Progenitor cell of endocrine pancreas (in vitro differentiated cells): ENCODE measurements at regions not wholly inside any gene's neighbourhood (a gene's known extent, or its start where the extent isn't known, plus 50 kb on each side); places are given as distances from the start of the nearest gene placed in this dataset.
"Not testable (repeated sequence)": the region's sequence is repeated elsewhere in the genome, so short reads cannot be mapped to it uniquely, and the experiment has no call there.

Source experiments
- DNase-seq: peaks from one replicate; pipeline ENCODE4 v3.0.0; 2021; ENCODE audit warnings: low spot score; ENCODE audit not compliant: unreplicated experiment
- H3K27ac Mint-ChIP-seq: 2 replicates; pipeline ENCODE4 v1.8.0; 2021; ENCODE audit warnings: mild to moderate bottlenecking, moderate library complexity, mixed read lengths
- H3K27me3 Mint-ChIP-seq: 2 replicates; pipeline ENCODE4 v1.8.0; 2021; ENCODE audit warnings: mixed read lengths
- H3K36me3 Mint-ChIP-seq: 2 replicates; pipeline ENCODE4 v1.8.0; 2022; ENCODE audit warnings: mixed read lengths; ENCODE audit not compliant: insufficient read depth
- H3K4me1 Mint-ChIP-seq: 2 replicates; pipeline ENCODE4 v1.8.0; 2021; ENCODE audit warnings: low read depth, mixed read lengths
- H3K4me3 Mint-ChIP-seq: 2 replicates; pipeline ENCODE4 v1.8.0; 2021; ENCODE audit warnings: low read depth, mild to moderate bottlenecking, moderate library complexity, mixed read lengths
- H3K9me3 Mint-ChIP-seq: 2 replicates; pipeline ENCODE4 v1.8.0; 2021; ENCODE audit warnings: low read depth, mixed read lengths
- TF ChIP-seq, protein P1 (sequence below): fragments of 200-600 bp; sonication (generic); IDR thresholded peaks from one replicate; pipeline ENCODE4 v1.5.0; 2021; ENCODE audit warnings: antibody characterized with exemption, mild to moderate bottlenecking; ENCODE audit not compliant: unreplicated experiment

- no peaks in the 10 kb centered on the region for H3K36me3 Mint-ChIP-seq
- TF ChIP-seq, protein P1, sequence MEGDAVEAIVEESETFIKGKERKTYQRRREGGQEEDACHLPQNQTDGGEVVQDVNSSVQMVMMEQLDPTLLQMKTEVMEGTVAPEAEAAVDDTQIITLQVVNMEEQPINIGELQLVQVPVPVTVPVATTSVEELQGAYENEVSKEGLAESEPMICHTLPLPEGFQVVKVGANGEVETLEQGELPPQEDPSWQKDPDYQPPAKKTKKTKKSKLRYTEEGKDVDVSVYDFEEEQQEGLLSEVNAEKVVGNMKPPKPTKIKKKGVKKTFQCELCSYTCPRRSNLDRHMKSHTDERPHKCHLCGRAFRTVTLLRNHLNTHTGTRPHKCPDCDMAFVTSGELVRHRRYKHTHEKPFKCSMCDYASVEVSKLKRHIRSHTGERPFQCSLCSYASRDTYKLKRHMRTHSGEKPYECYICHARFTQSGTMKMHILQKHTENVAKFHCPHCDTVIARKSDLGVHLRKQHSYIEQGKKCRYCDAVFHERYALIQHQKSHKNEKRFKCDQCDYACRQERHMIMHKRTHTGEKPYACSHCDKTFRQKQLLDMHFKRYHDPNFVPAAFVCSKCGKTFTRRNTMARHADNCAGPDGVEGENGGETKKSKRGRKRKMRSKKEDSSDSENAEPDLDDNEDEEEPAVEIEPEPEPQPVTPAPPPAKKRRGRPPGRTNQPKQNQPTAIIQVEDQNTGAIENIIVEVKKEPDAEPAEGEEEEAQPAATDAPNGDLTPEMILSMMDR: no peak
- no peaks in the 10 kb centered on the region for H3K4me1 Mint-ChIP-seq
- no peak for DNase-seq
- peaks cover 4% of the 10 kb centered on the region for H3K9me3 Mint-ChIP-seq
- no peak overlapping the region for H3K27ac Mint-ChIP-seq
- no peak overlapping the region for H3K4me3 Mint-ChIP-seq
- H3K27me3 Mint-ChIP-seq: no peaks in the 10 kb centered on the region
These were observed 233.1 kb upstream of the GRIA1 start for GRCh38 chr5:153257381-153257780.

- no peaks in the 10 kb centered on the region for H3K27me3 Mint-ChIP-seq
These were observed 232.0 kb upstream of the GRIA1 start for GRCh38 chr5:153258469-153258868.

GRCh38 chr5:153267506-153267905 lies 223.0 kb upstream of the GRIA1 start:
- no peaks in the 10 kb centered on the region for H3K9me3 Mint-ChIP-seq
- H3K27ac Mint-ChIP-seq: no peak overlapping the region
- H3K4me1 Mint-ChIP-seq: no peaks in the 10 kb centered on the region
- no peaks in the 10 kb centered on the region for H3K36me3 Mint-ChIP-seq
- no peak overlapping the region for H3K4me3 Mint-ChIP-seq
- TF ChIP-seq, protein P1: no peak
- no peaks in the 10 kb centered on the region for H3K27me3 Mint-ChIP-seq
- DNase-seq: no peak

More at GRCh38 chr5:153258469-153258868, 232.0 kb upstream of the GRIA1 start:
- H3K4me3 Mint-ChIP-seq: no peak overlapping the region
- no peak overlapping the region for H3K27ac Mint-ChIP-seq
- H3K4me1 Mint-ChIP-seq: no peaks in the 10 kb centered on the region
- DNase-seq: no peak
- H3K36me3 Mint-ChIP-seq: no peaks in the 10 kb centered on the region
- H3K9me3 Mint-ChIP-seq: peaks cover under 1% of the 10 kb centered on the region
- TF ChIP-seq, protein P1: no peak

DNA sequence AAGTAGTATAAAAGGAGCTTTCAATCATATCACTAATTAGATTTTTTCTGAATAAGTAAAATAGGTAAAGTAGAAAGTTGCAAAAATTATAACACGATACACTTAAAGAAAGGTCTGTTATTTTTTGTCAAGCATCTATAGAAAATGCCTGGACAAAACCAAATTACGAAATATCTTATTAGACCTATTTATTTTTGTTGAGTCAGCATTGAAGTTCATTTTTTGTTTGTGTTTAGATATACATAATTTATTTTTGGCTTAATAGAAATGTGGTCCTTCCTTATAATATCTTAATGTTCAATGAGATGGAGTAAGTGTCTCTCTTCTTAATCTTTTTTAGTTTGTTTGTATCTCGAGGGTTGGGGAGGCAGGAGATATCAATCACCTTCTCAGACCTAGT lies 214.8 kb upstream of the GRIA1 start:
- H3K36me3 Mint-ChIP-seq: no peaks in the 10 kb centered on the region
- H3K4me1 Mint-ChIP-seq: no peaks in the 10 kb centered on the region
- DNase-seq: no peak
- H3K27ac Mint-ChIP-seq: no peak overlapping the region
- no peaks in the 10 kb centered on the region for H3K27me3 Mint-ChIP-seq
- no peaks in the 10 kb centered on the region for H3K9me3 Mint-ChIP-seq
- H3K4me3 Mint-ChIP-seq: no peak overlapping the region
- TF ChIP-seq, protein P1: no peak

DNA sequence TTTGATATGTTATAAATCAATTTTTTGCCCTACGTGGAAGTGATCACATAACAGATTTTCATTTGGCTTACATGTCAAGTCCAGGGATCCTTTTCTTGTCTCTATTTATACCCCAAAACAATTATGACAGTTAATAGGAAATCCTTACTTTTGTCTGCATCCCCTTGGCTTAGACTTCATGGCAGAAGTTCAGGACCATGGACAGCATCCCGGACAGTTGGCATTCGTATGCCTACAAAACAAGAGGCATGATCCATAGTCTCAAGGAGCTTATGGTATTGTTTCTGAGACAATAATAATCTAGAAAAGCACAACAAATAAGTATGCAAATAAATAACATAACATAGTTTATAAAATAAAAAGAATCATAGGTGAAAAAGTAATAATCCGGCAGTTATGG lies 214.3 kb upstream of the GRIA1 start:
- H3K27me3 Mint-ChIP-seq: no peaks in the 10 kb centered on the region
- no peaks in the 10 kb centered on the region for H3K9me3 Mint-ChIP-seq
- TF ChIP-seq, protein P1: no peak
- DNase-seq: peak; percentile 63
- H3K27ac Mint-ChIP-seq: no peak overlapping the region
- no peaks in the 10 kb centered on the region for H3K4me1 Mint-ChIP-seq
- no peak overlapping the region for H3K4me3 Mint-ChIP-seq
- no peaks in the 10 kb centered on the region for H3K36me3 Mint-ChIP-seq

DNA sequence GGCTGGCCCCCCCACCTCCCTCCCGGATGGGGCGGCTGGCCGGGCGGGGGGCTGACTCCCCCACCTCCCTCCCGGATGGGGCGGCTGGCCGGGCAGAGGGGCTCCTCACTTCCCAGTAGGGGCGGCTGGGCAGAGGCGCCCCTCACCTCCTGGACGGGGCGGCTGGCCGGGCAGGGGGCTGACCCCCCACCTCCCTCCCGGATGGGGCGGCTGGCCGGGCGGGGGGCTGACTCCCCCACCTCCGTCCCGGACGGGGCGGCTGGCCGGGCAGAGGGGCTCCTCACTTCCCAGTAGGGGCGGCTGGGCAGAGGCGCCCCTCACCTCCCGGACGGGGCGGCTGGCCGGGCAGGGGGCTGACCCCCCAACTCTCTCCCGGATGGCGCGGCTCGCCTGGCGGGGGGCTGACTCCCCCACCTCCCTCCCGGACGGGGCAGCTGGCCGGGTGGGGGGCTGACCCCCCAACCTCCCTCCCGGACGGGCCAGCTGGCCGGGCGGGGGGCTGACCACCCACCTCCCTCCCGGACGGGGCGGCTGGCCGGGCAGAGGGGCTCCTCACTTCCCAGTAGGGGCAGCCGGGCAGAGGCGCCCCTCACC lies 194.1 kb upstream of the GRIA1 start:
- peaks cover 15% of the 10 kb centered on the region for H3K9me3 Mint-ChIP-seq
- H3K27ac Mint-ChIP-seq, H3K4me1 Mint-ChIP-seq, DNase-seq, H3K4me3 Mint-ChIP-seq, H3K27me3 Mint-ChIP-seq, H3K36me3 Mint-ChIP-seq: not testable (repeated sequence)
